ENCODE measurements at regions not wholly inside any gene's neighbourhood (a gene's known extent, or its start where the extent isn't known, plus 50 kb on each side); places are given as distances from the start of the nearest gene placed in this dataset.

- H3K4me1 ChIP-seq (ENCODE audit: control insufficient read depth in 5 of 5, insufficient read depth in 5 of 5, low read length in 5 of 5), result peaks cover 0 to 9% (median 7%) of the 10 kb centered on the region in 5 donors
- H3K36me3 ChIP-seq (ENCODE audit: control insufficient read depth in 5 of 5, insufficient read depth in 5 of 5, low read length in 5 of 5), result no peaks in the 10 kb centered on the region
- no peak overlapping the region for H3K9ac ChIP-seq (ENCODE audit: low read length in 5 of 5)
- H3K27ac ChIP-seq (ENCODE audit: low read depth, low read length), result no peak overlapping the region
- H3K27me3 ChIP-seq (ENCODE audit: control insufficient read depth in 5 of 5, insufficient read depth in 4 of 5, low read length in 5 of 5), result no peaks in the 10 kb centered on the region
- H3K4me3 ChIP-seq (ENCODE audit: low read depth in 1 of 5, low read length in 5 of 5), result no peak overlapping the region
- H3K9me3 ChIP-seq (ENCODE audit: control insufficient read depth in 5 of 5, low read length in 5 of 5), result no peaks in the 10 kb centered on the region
Observed at GRCh38 chr13:31919971-31920726, 111.4 kb upstream of the FRY start.

GRCh38 chr13:31920727-31921100, 110.9 kb upstream of the FRY start:
- Histone ChIP-seq H3K36me3 (ENCODE audit: control insufficient read depth in 5 of 5, insufficient read depth in 5 of 5, low read length in 5 of 5) (no peaks in the 10 kb centered on the region), H3K27ac (ENCODE audit: low read depth, low read length) (no peak overlapping the region), H3K27me3 (ENCODE audit: control insufficient read depth in 5 of 5, insufficient read depth in 4 of 5, low read length in 5 of 5) (no peaks in the 10 kb centered on the region), H3K9ac (ENCODE audit: low read length in 5 of 5) (no peak overlapping the region), H3K9me3 (ENCODE audit: control insufficient read depth in 5 of 5, low read length in 5 of 5) (no peaks in the 10 kb centered on the region), H3K4me3 (ENCODE audit: low read depth in 1 of 5, low read length in 5 of 5) (no peak overlapping the region), H3K4me1 (ENCODE audit: control insufficient read depth in 5 of 5, insufficient read depth in 5 of 5, low read length in 5 of 5) (peaks cover 0 to 9% (median 8%) of the 10 kb centered on the region in 5 donors)

- Histone ChIP-seq H3K27ac (ENCODE audit: low read depth, low read length) (no peak overlapping the region), H3K9ac (ENCODE audit: low read length in 5 of 5) (no peak overlapping the region), H3K4me1 (ENCODE audit: control insufficient read depth in 5 of 5, insufficient read depth in 5 of 5, low read length in 5 of 5) (peaks cover 0 to 11% (median 9%) of the 10 kb centered on the region in 5 donors), H3K27me3 (ENCODE audit: control insufficient read depth in 5 of 5, insufficient read depth in 4 of 5, low read length in 5 of 5) (no peaks in the 10 kb centered on the region), H3K9me3 (ENCODE audit: control insufficient read depth in 5 of 5, low read length in 5 of 5) (no peaks in the 10 kb centered on the region), H3K36me3 (ENCODE audit: control insufficient read depth in 5 of 5, insufficient read depth in 5 of 5, low read length in 5 of 5) (no peaks in the 10 kb centered on the region), H3K4me3 (ENCODE audit: low read depth in 1 of 5, low read length in 5 of 5) (no peak overlapping the region)
Observed at GRCh38 chr13:31922724-31923123, 108.8 kb upstream of the FRY start.

- Histone ChIP-seq H3K4me1 (ENCODE audit: control insufficient read depth in 5 of 5, insufficient read depth in 5 of 5, low read length in 5 of 5) (peaks cover 0 to 12% (median 9%) of the 10 kb centered on the region in 5 donors), H3K9ac (ENCODE audit: low read length in 5 of 5) (no peak overlapping the region), H3K4me3 (ENCODE audit: low read depth in 1 of 5, low read length in 5 of 5) (no peak overlapping the region), H3K27me3 (ENCODE audit: control insufficient read depth in 5 of 5, insufficient read depth in 4 of 5, low read length in 5 of 5) (no peaks in the 10 kb centered on the region), H3K9me3 (ENCODE audit: control insufficient read depth in 5 of 5, low read length in 5 of 5) (no peaks in the 10 kb centered on the region), H3K27ac (ENCODE audit: low read depth, low read length) (no peak overlapping the region), H3K36me3 (ENCODE audit: control insufficient read depth in 5 of 5, insufficient read depth in 5 of 5, low read length in 5 of 5) (no peaks in the 10 kb centered on the region)
Observed at GRCh38 chr13:31923134-31923763, 108.3 kb upstream of the FRY start.

- no peak overlapping the region for H3K4me3 ChIP-seq (ENCODE audit: low read depth in 1 of 5, low read length in 5 of 5)
- H3K4me1 ChIP-seq (ENCODE audit: control insufficient read depth in 5 of 5, insufficient read depth in 5 of 5, low read length in 5 of 5), result peaks cover 0 to 21% (median 9%) of the 10 kb centered on the region in 5 donors
- H3K36me3 ChIP-seq (ENCODE audit: control insufficient read depth in 5 of 5, insufficient read depth in 5 of 5, low read length in 5 of 5), result no peaks in the 10 kb centered on the region
- H3K27ac ChIP-seq (ENCODE audit: low read depth, low read length), result no peak overlapping the region
- H3K27me3 ChIP-seq (ENCODE audit: control insufficient read depth in 5 of 5, insufficient read depth in 4 of 5, low read length in 5 of 5), result no peaks in the 10 kb centered on the region
- H3K9ac ChIP-seq (ENCODE audit: low read length in 5 of 5), result no peak overlapping the region
- H3K9me3 ChIP-seq (ENCODE audit: control insufficient read depth in 5 of 5, low read length in 5 of 5), result no peaks in the 10 kb centered on the region
Observed at GRCh38 chr13:31925079-31925478, 106.5 kb upstream of the FRY start.

GRCh38 chr13:31927219-31927653, 104.3 kb upstream of the FRY start:
- Histone ChIP-seq H3K27me3 (ENCODE audit: control insufficient read depth in 5 of 5, insufficient read depth in 4 of 5, low read length in 5 of 5) (no peaks in the 10 kb centered on the region), H3K9me3 (ENCODE audit: control insufficient read depth in 5 of 5, low read length in 5 of 5) (no peaks in the 10 kb centered on the region), H3K4me1 (ENCODE audit: control insufficient read depth in 5 of 5, insufficient read depth in 5 of 5, low read length in 5 of 5) (peaks cover 2 to 21% (median 12%) of the 10 kb centered on the region in 5 donors), H3K4me3 (ENCODE audit: low read depth in 1 of 5, low read length in 5 of 5) (no peak overlapping the region), H3K9ac (ENCODE audit: low read length in 5 of 5) (no peak overlapping the region), H3K27ac (ENCODE audit: low read depth, low read length) (no peak overlapping the region), H3K36me3 (ENCODE audit: control insufficient read depth in 5 of 5, insufficient read depth in 5 of 5, low read length in 5 of 5) (no peaks in the 10 kb centered on the region)

GRCh38 chr13:31929031-31929770, 102.4 kb upstream of the FRY start:
- H3K27ac ChIP-seq (ENCODE audit: low read depth, low read length), result no peak overlapping the region
- H3K4me1 ChIP-seq (ENCODE audit: control insufficient read depth in 5 of 5, insufficient read depth in 5 of 5, low read length in 5 of 5), result peaks cover 2 to 21% (median 12%) of the 10 kb centered on the region in 5 donors
- H3K9ac ChIP-seq (ENCODE audit: low read length in 5 of 5), result no peak overlapping the region

GRCh38 chr13:31930490-31930889, 101.1 kb upstream of the FRY start:
- H3K4me1 ChIP-seq (ENCODE audit: control insufficient read depth in 5 of 5, insufficient read depth in 5 of 5, low read length in 5 of 5), result peaks cover 0 to 16% (median 7%) of the 10 kb centered on the region in 5 donors
- H3K9ac ChIP-seq (ENCODE audit: low read length in 5 of 5), result no peak overlapping the region
- no peaks in the 10 kb centered on the region for H3K27me3 ChIP-seq (ENCODE audit: control insufficient read depth in 5 of 5, insufficient read depth in 4 of 5, low read length in 5 of 5)
- no peak overlapping the region for H3K27ac ChIP-seq (ENCODE audit: low read depth, low read length)
- no peaks in the 10 kb centered on the region for H3K36me3 ChIP-seq (ENCODE audit: control insufficient read depth in 5 of 5, insufficient read depth in 5 of 5, low read length in 5 of 5)
- H3K9me3 ChIP-seq (ENCODE audit: control insufficient read depth in 5 of 5, low read length in 5 of 5), result no peaks in the 10 kb centered on the region
- no peak overlapping the region for H3K4me3 ChIP-seq (ENCODE audit: low read depth in 1 of 5, low read length in 5 of 5)

More at GRCh38 chr13:31929031-31929770, 102.4 kb upstream of the FRY start:
- H3K9me3 ChIP-seq (ENCODE audit: control insufficient read depth in 5 of 5, low read length in 5 of 5), result no peaks in the 10 kb centered on the region
- no peaks in the 10 kb centered on the region for H3K36me3 ChIP-seq (ENCODE audit: control insufficient read depth in 5 of 5, insufficient read depth in 5 of 5, low read length in 5 of 5)
- H3K4me3 ChIP-seq (ENCODE audit: low read depth in 1 of 5, low read length in 5 of 5), result no peak overlapping the region
- no peaks in the 10 kb centered on the region for H3K27me3 ChIP-seq (ENCODE audit: control insufficient read depth in 5 of 5, insufficient read depth in 4 of 5, low read length in 5 of 5)

GRCh38 chr13:31930901-31931522, 100.6 kb upstream of the FRY start:
- H3K36me3 ChIP-seq (ENCODE audit: control insufficient read depth in 5 of 5, insufficient read depth in 5 of 5, low read length in 5 of 5), result no peaks in the 10 kb centered on the region
- no peaks in the 10 kb centered on the region for H3K9me3 ChIP-seq (ENCODE audit: control insufficient read depth in 5 of 5, low read length in 5 of 5)
- H3K4me3 ChIP-seq (ENCODE audit: low read depth in 1 of 5, low read length in 5 of 5), result no peak overlapping the region
- H3K4me1 ChIP-seq (ENCODE audit: control insufficient read depth in 5 of 5, insufficient read depth in 5 of 5, low read length in 5 of 5), result peaks cover 0 to 16% (median 7%) of the 10 kb centered on the region in 5 donors
- H3K9ac ChIP-seq (ENCODE audit: low read length in 5 of 5), result no peak overlapping the region
- no peaks in the 10 kb centered on the region for H3K27me3 ChIP-seq (ENCODE audit: control insufficient read depth in 5 of 5, insufficient read depth in 4 of 5, low read length in 5 of 5)
- H3K27ac ChIP-seq (ENCODE audit: low read depth, low read length), result no peak overlapping the region
